ENCODE measurements at regions not wholly inside any gene's neighbourhood (a gene's known extent, or its start where the extent isn't known, plus 50 kb on each side); places are given as distances from the start of the nearest gene placed in this dataset.

DNA sequence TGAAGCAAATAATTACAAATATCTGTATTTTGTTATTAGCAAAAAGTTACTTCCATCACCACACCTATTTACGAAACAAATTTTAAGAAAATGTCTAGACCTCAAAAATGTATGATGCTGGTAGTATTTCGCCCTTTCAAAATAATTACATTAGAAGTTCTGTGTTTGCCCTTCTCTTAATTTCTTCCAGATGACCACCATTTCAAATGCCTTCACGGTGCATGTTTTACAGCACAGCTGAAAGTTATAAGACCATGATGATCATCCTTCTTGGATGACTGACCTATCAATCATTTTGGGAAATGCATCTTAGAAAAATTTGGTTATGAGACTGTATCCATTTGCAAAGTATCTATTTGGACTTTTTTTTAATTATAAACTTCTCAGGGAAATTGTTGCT, 390.8 kb downstream of the SLITRK6 start:
- no peak for DNase-seq (ENCODE audit: extremely low read depth, low read depth, low spot score)

DNA sequence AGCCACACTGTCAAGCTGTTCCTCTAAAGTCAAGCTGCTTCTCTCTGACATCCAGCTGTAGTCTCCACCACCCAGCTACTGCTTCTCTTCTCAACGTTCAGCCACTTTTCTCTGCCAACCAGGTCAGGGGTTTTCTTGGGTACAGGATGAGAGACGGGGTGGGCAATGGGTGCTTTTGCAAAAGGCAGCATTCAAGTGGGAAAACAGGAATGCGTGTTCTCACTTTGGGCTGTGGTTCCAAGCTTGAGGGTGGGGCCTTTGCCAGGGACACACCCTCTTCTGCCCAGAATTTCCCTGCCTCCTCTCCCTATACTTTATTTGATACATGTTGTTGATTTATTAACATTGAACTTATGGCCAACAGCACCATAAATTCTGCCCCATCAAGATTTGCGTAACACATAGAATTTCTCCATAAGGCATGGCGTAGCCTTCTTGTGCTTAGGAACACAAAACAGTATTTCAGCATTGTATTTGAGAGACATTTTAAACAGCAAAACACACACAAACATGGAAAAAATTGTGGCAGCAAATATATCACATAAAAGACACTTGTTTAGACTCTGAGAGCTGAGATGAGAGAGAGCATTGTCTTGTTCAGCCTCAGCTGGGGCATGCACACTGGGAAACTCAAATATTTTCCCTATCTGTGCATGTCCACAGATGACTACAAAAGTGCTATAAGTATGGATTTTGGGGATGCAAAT, 392.8 kb downstream of the SLITRK6 start:
- DNase-seq (ENCODE audit: extremely low read depth, low read depth, low spot score) = no peak

DNA sequence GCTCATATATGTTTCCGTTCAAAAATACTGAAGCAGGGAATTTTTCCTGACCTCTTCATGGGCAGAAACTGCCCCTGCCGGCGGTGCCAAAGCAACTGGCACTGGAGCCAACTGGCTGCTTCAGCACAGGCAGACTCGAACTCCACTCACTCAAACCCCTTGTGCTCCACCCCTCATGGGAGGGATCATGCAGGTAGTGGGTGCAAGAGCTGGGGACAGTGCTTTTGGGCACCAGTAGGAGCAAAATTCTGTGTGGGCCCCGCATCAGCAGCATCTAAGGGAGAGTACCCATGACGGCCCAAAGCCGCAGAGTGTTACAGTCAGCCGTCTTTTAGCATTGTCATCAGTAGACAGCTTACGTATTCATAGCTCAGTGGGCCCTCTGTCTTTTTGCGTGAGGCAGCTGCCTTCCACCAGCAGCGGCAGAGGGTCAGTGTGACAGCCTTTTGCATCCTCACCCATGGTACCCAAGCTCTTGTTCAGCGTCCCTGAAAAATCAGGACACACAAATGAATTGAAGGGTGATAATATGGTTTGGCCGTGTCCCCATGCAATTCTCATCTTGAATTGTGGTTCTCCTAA, 393.8 kb downstream of the SLITRK6 start:
- no peak for DNase-seq (ENCODE audit: extremely low read depth, low read depth, low spot score)

- DNase-seq (ENCODE audit: extremely low read depth, low read depth, low spot score) = no peak
Observed at GRCh38 chr13:85386424-85386823, 412.8 kb downstream of the SLITRK6 start.

- no peak for DNase-seq (ENCODE audit: extremely low read depth, low read depth, low spot score)
Observed at GRCh38 chr13:85383291-85383690, 415.9 kb downstream of the SLITRK6 start.

GRCh38 chr13:85381082-85381481, 418.1 kb downstream of the SLITRK6 start:
- DNase-seq (ENCODE audit: extremely low read depth, low read depth, low spot score) = no peak

- no peak for DNase-seq (ENCODE audit: extremely low read depth, low read depth, low spot score)
Observed at GRCh38 chr13:85379991-85380390, 419.2 kb downstream of the SLITRK6 start.

DNA sequence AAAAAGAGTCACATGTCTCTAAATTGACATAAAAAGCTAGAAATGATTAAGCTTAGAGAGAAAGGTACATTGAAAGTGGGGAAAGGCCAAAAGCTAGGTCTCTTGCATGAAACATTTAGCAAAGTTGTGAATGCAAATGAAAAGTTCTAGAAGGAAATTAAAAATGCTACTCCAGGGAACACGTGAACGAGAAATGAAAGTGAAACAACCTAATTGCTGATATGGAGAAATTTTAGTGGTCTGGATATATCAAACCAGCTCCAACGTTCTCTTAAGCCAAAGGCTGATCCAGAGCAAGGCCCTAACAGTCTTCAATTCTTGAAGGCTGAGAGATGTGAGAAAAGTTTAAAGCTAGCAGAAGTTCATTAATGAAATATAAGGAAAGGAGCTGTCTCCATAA, 419.8 kb downstream of the SLITRK6 start:
- no peak for DNase-seq (ENCODE audit: extremely low read depth, low read depth, low spot score)

- DNase-seq (ENCODE audit: extremely low read depth, low read depth, low spot score) = no peak
Observed at GRCh38 chr13:85377783-85378182, 421.4 kb downstream of the SLITRK6 start.

DNA sequence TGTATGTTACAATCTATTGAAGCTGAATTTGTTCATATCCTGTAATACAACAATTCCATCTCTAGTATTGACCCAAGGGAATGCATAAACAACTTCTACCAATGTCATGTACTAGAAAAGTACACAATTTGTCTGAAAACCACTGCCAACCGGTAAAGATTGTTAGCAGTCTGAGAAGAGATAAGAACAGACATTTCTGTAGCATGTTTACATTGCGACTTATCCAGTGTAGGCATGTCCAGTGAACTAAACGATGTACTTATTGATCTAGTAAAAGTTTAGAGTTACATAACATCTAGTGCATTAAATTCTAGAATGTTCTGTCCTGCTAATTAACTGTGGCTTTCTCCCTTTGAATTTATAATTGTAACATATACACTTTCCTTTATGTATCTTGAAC, 425.9 kb downstream of the SLITRK6 start:
- no peak for DNase-seq (ENCODE audit: extremely low read depth, low read depth, low spot score)

DNA sequence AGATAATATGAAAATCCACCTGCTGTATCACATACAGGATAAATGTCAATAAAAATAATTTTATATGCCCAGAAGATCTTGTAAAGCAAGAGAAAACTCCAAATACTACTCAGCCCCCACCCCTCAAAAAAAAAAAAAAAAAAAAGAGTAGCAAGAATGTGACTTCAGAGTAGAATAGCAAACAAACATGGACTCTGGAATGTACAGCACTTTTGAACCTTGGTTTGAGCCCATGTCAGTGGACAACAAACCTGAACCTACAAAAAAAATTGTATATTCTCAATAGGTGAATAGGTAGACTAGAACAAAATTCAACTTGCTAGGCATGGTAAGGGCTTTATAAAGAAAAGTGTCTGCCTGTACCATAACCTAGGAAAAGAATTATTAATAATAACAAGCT, 428.0 kb downstream of the SLITRK6 start:
- DNase-seq (ENCODE audit: extremely low read depth, low read depth, low spot score) = no peak

GRCh38 chr13:85368686-85369085, 430.5 kb downstream of the SLITRK6 start:
- no peak for DNase-seq (ENCODE audit: extremely low read depth, low read depth, low spot score)

DNA sequence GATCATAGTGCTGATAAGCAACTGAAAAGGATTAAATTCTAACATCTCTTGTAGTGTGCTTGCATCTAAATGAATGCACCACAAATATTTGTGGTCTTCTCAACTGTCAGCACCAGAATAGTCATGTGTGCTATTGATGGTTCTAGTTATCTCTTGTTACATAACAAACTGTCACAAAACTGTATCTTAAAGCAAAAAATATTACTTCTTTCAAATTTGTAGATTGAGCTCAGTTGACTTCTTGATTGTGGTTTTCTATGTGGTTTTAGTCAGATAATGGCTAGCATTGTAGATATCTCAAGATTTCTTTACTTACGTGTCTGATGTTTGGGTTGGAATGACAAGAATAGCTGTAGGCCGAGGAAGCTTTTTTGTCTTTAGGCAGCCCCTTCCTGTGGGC, 431.3 kb downstream of the SLITRK6 start:
- no peak for DNase-seq (ENCODE audit: extremely low read depth, low read depth, low spot score)

DNA sequence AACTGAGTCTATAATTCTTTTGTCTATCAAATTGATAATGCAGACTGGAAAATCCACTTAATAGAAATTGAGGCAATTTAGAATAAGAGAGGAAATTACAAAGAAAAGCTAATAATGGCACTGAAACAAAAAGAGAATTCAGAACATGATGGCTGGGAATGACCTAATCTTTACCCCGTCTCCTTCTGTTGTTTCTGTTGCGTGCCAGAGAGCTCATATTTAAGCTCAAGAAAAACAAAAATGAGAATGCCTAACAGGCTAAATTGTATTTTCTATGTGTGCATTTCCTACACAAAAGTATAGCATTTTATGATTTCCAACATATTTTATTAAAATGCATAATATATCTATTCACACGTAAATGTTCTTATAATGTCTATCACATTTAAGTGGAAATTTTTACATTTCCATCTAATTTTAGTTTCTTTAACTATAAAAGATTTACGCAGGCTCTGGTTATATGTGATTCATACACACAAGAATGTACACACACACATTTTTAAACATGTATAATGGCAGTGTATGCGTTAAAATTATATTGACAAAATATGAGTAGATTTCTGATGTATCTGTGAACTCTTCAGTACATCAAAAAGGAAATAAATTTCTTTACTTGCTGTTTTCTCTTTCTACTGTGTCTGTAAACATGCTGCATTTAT, 432.3 kb downstream of the SLITRK6 start:
- no peak for DNase-seq (ENCODE audit: extremely low read depth, low read depth, low spot score)

- DNase-seq (ENCODE audit: extremely low read depth, low read depth, low spot score) = no peak
Observed at GRCh38 chr13:85363504-85363903, 435.7 kb downstream of the SLITRK6 start.

DNA sequence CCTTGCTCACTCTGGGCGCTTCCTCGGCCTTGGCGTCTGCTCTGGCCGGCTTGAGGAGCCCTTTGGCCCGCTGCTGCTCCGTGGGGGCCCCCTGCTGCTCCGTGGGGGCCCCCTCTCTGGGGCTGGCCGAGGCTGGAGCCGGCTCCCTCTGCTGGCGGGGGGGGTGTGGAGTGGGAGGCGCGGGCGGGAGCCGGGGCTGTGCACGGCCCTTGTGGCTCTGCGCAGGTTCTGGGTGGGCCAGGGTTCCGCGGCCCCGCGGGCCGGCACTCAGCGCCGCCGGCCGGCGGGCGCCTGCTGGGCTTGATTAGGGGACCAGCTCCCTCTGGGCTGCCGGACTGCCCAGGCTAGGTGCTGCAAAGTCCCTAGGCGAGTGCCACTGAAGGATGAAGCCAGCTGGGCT, 436.2 kb downstream of the SLITRK6 start:
- no peak for DNase-seq (ENCODE audit: extremely low read depth, low read depth, low spot score)

DNA sequence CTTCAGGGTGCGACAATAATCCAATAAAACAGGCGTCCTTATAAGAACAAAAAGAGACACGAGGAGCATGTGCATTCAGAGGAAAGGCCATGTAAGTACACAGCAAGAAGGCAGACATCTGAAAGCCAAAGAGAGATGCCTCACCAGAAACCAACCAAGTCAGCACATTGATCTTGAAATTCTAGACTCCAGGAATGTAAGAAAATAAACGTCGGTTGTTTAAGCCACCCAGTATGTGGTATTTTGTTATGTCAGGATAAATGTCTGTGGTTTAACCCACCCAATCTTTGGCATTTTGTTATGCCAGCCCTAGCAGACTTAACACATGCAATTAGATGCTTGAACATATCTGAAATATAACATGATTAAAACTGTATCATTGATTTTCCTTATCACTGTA, 452.0 kb downstream of the SLITRK6 start:
- DNase-seq (ENCODE audit: extremely low read depth, low read depth, low spot score) = no peak

GRCh38 chr13:85334187-85334586, 465.0 kb downstream of the SLITRK6 start:
- DNase-seq (ENCODE audit: extremely low read depth, low read depth, low spot score) = no peak

GRCh38 chr13:85333506-85334020, 465.7 kb downstream of the SLITRK6 start:
- no peak for DNase-seq (ENCODE audit: extremely low read depth, low read depth, low spot score)

DNA sequence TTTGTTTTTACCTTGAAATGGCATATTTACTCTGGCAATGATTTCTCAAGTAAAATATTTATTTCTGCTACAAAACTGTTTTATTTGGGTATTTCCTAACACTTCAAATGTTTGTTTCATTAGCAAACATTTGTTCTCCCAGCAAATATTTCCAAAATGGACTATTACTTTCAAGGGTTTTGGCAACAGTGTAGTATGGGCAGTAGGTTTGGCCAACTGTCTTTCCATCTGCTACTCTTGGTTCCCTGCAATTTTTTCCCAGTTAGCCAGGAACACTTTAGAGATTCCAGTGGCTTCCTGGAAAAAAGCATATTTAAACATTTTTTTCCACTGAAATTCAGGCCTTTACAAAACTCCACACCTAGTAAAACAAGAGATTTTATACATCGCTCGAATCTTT, 466.6 kb downstream of the SLITRK6 start:
- no peak for DNase-seq (ENCODE audit: extremely low read depth, low read depth, low spot score)

- no peak for DNase-seq (ENCODE audit: extremely low read depth, low read depth, low spot score)
Observed at GRCh38 chr13:85321734-85322133, 477.5 kb downstream of the SLITRK6 start.

- no peak for DNase-seq (ENCODE audit: extremely low read depth, low read depth, low spot score)
Observed at GRCh38 chr13:85317781-85318180, 481.4 kb downstream of the SLITRK6 start.
